H1 (cell line): ENCODE measurements at regions not wholly inside any gene's neighbourhood (a gene's known extent, or its start where the extent isn't known, plus 50 kb on each side); places are given as distances from the start of the nearest gene placed in this dataset.

Experiments used
- CTCF ChIA-PET: fragments of 300-600 bp; sonication (Branson Sonifier 250); formaldehyde crosslinking; loops from one replicate; lab custom pipeline; 2021; ENCODE audit not compliant: partially characterized antibody; lab: Charles Lee
- POLR2A ChIA-PET: fragments of 300-600 bp; sonication (Branson Sonifier 250); formaldehyde crosslinking; loops from one replicate; lab custom pipeline; 2021; ENCODE audit warnings: inconsistent platforms; ENCODE audit not compliant: partially characterized antibody; lab: Charles Lee
- DNase-seq, 2 experiments: peaks; one replicate each; pipeline versions ENCODE4 v3.0.0 to v3.0.0-alpha.2; 2010 to 2022; ENCODE audit warnings: low spot score in 2 of 2, low read depth in 1 of 2, mixed read lengths in 1 of 2
- FAIRE-seq: peaks from 2 replicates; lab custom pipeline; 2011; peaks lifted over from hg19 to GRCh38; lab: Jason Lieb, UNC
- H2AFZ ChIP-seq: 2 replicates; pipeline ENCODE4 v1.8.1; 2012; ENCODE audit warnings: low read length, inconsistent platforms
- H2AK5ac ChIP-seq: 2 replicates; pipeline ENCODE4 v1.6.1; 2013; ENCODE audit warnings: low read depth, low read length
- H2BK120ac ChIP-seq: replicated peaks from 2 replicates; pipeline ENCODE3; 2013; ENCODE audit warnings: low read depth, low read length, inconsistent platforms
- H2BK12ac ChIP-seq: 2 replicates; pipeline ENCODE4 v1.6.1; 2013; ENCODE audit warnings: low read depth, low read length
- H2BK15ac ChIP-seq: 2 replicates; pipeline ENCODE4 v1.6.1; 2013; ENCODE audit warnings: low read length
- H2BK20ac ChIP-seq: 2 replicates; pipeline ENCODE4 v1.6.1; 2013; ENCODE audit warnings: low read length
- H2BK5ac ChIP-seq: 2 replicates; pipeline ENCODE4 v1.6.1; 2013; ENCODE audit warnings: low read depth, low read length
- H3K14ac ChIP-seq: 2 replicates; pipeline ENCODE4 v1.6.1; 2013; ENCODE audit warnings: inconsistent platforms; ENCODE audit not compliant: insufficient read length
- H3K18ac ChIP-seq: 2 replicates; pipeline ENCODE4 v1.6.1; 2013; ENCODE audit warnings: low read length; ENCODE audit errors: extremely low read depth
- H3K23ac ChIP-seq: 2 replicates; pipeline ENCODE4 v1.6.1; 2013; ENCODE audit warnings: inconsistent platforms; ENCODE audit not compliant: insufficient read length
- H3K23me2 ChIP-seq: 2 replicates; pipeline ENCODE4 v1.6.1; 2013; ENCODE audit warnings: low read depth, low read length
- H3K27ac ChIP-seq: 2 replicates; pipeline ENCODE4 v1.6.1; 2011; ENCODE audit warnings: low read depth, low read length, inconsistent platforms
- H3K27me3 ChIP-seq, 4 experiments: replicated peaks in 1 of 4; 1 replicate in 1 of 4; 2 replicates in 3 of 4; pipeline versions ENCODE4 v1.6.1 to v1.8.1; 2011 to 2013; ENCODE audit warnings: low read length in 3 of 4, mild to moderate bottlenecking in 3 of 4, inconsistent platforms in 2 of 4, mixed read lengths in 2 of 4, moderate library complexity in 1 of 4; ENCODE audit not compliant: control insufficient read depth in 3 of 4, insufficient read depth in 3 of 4; ENCODE audit errors: extremely low read depth in 1 of 4
- H3K36me3 ChIP-seq, 4 experiments: 2 replicates each; pipeline versions ENCODE4 v1.6.1 to v1.8.1; 2011 to 2013; ENCODE audit warnings: mild to moderate bottlenecking in 4 of 4, low read length in 3 of 4, moderate library complexity in 2 of 4, control low read depth in 1 of 4, inconsistent platforms in 1 of 4; ENCODE audit not compliant: insufficient read depth in 4 of 4, control insufficient read depth in 2 of 4
- H3K4ac ChIP-seq: replicated peaks from 2 replicates; pipeline ENCODE3; 2013; ENCODE audit warnings: low read length, low read depth, mixed read lengths, inconsistent platforms; ENCODE audit not compliant: insufficient read length
- H3K4me1 ChIP-seq, 4 experiments: replicated peaks in 1 of 4; 1 replicate in 1 of 4; 2 replicates in 3 of 4; pipeline versions ENCODE4 v1.6.1 to v1.8.1; 2011 to 2013; ENCODE audit warnings: low read length in 3 of 4, inconsistent platforms in 2 of 4, mixed read lengths in 1 of 4; ENCODE audit not compliant: insufficient read depth in 4 of 4, control insufficient read depth in 3 of 4
- H3K4me2 ChIP-seq, 2 experiments: 2 replicates each; pipeline versions ENCODE4 v1.6.1 to v1.8.1; 2011 to 2013; ENCODE audit warnings: low read depth in 2 of 2, low read length in 2 of 2, control low read depth in 1 of 2, inconsistent platforms in 1 of 2, mild to moderate bottlenecking in 1 of 2; ENCODE audit not compliant: insufficient read depth in 1 of 2
- H3K4me3 ChIP-seq, 4 experiments: fragments of 200-600, 300-600 bp in 1 of 4; sonication (generic), shearing (Covaris generic), sonication (Bioruptor Twin) in 1 of 4; 2 replicates each; pipeline versions ENCODE4 v1.5.1 to v1.8.1; 2011 to 2016; ENCODE audit warnings: low read length in 4 of 4, low read depth in 3 of 4, control low read depth in 2 of 4, inconsistent platforms in 2 of 4, mild to moderate bottlenecking in 2 of 4, mixed read lengths in 1 of 4, moderate library complexity in 1 of 4; ENCODE audit not compliant: insufficient read depth in 2 of 4; ENCODE audit errors: extremely low read depth in 1 of 4
- H3K56ac ChIP-seq: replicated peaks from 2 replicates; pipeline ENCODE3; 2013; ENCODE audit warnings: low read depth, mild to moderate bottlenecking, mixed read lengths, low read length, inconsistent platforms; ENCODE audit not compliant: insufficient read length
- H3K79me1 ChIP-seq: 2 replicates; pipeline ENCODE4 v1.6.1; 2013; ENCODE audit warnings: low read depth, low read length, control low read depth
- H3K79me2 ChIP-seq, 2 experiments: 2 replicates each; pipeline versions ENCODE4 v1.6.1 to v1.8.1; 2012 to 2013; ENCODE audit warnings: low read length in 2 of 2, mild to moderate bottlenecking in 2 of 2, inconsistent platforms in 1 of 2; ENCODE audit not compliant: insufficient read depth in 2 of 2, control insufficient read depth in 1 of 2
- H3K9ac ChIP-seq, 4 experiments: replicated peaks in 1 of 4; 1 replicate in 1 of 4; 2 replicates in 3 of 4; pipeline versions ENCODE4 v1.6.1 to v1.8.1; 2011 to 2013; ENCODE audit warnings: low read depth in 3 of 4, low read length in 3 of 4, control low read depth in 2 of 4, mild to moderate bottlenecking in 2 of 4, moderate library complexity in 2 of 4, inconsistent platforms in 1 of 4; ENCODE audit errors: extremely low read depth in 1 of 4
- H3K9me3 ChIP-seq, 2 experiments: 2 replicates each; pipeline versions ENCODE4 v1.6.1 to v1.8.1; 2012 to 2013; ENCODE audit warnings: mild to moderate bottlenecking in 2 of 2, moderate library complexity in 2 of 2, control low read depth in 1 of 2, inconsistent platforms in 1 of 2, low read depth in 1 of 2, low read length in 1 of 2, mixed read lengths in 1 of 2; ENCODE audit not compliant: insufficient read depth in 2 of 2
- H4K20me1 ChIP-seq, 2 experiments: replicated peaks in 1 of 2; 2 replicates each; pipeline versions ENCODE3 to v1.8.1; 2011 to 2013; ENCODE audit warnings: inconsistent platforms in 2 of 2, low read length in 2 of 2, mild to moderate bottlenecking in 1 of 2; ENCODE audit not compliant: insufficient read depth in 2 of 2, control insufficient read depth in 1 of 2
- H4K5ac ChIP-seq: 2 replicates; pipeline ENCODE4 v1.6.1; 2013; ENCODE audit warnings: low read length, low read depth, mixed read lengths, inconsistent platforms; ENCODE audit not compliant: insufficient read length
- H4K8ac ChIP-seq: 2 replicates; pipeline ENCODE4 v1.8.0; 2013; ENCODE audit warnings: mild to moderate bottlenecking, moderate library complexity, low read length, inconsistent platforms; ENCODE audit not compliant: insufficient read depth; ENCODE audit errors: extremely low read depth
- H4K91ac ChIP-seq: replicated peaks from 2 replicates; pipeline ENCODE3; 2013; ENCODE audit warnings: low read length, mixed read lengths, inconsistent platforms; ENCODE audit not compliant: insufficient read length
- BACH1 ChIP-seq: IDR thresholded peaks from 2 replicates; pipeline ENCODE4 v1.6.1; 2012; ENCODE audit warnings: low read length, improper control_type of control experiment
- CBX5 ChIP-seq: fragments of 300-800, 300-1000 bp; sonication (generic); IDR thresholded peaks from 2 replicates; pipeline ENCODE4 v1.7.1; 2016; ENCODE audit warnings: antibody characterized with exemption, low read length, low read depth
- POLR2AphosphoS5 ChIP-seq: IDR thresholded peaks from 2 replicates; pipeline ENCODE4 v1.6.1; 2011; ENCODE audit warnings: low read depth, low read length
- RAD21 ChIP-seq, 2 experiments: IDR thresholded peaks in 1 of 2; conservative IDR thresholded peaks in 1 of 2; 2 replicates each; pipeline ENCODE4 v1.6.1; 2011; ENCODE audit warnings: low read depth in 2 of 2, low read length in 2 of 2, improper control_type of control experiment in 1 of 2, inconsistent platforms in 1 of 2, mild to moderate bottlenecking in 1 of 2, moderate library complexity in 1 of 2
- SP1 ChIP-seq: IDR thresholded peaks from 2 replicates; pipeline ENCODE4 v1.6.1; 2011; ENCODE audit warnings: low read depth, low read length
- SP2 ChIP-seq: IDR thresholded peaks from 2 replicates; pipeline ENCODE4 v1.6.1; 2012; ENCODE audit warnings: mild to moderate bottlenecking, low read length, inconsistent platforms
- SRF ChIP-seq: IDR thresholded peaks from 2 replicates; pipeline ENCODE4 v1.6.1; 2011; ENCODE audit warnings: mild to moderate bottlenecking, low read depth, low read length, moderate library complexity
- TCF12 ChIP-seq: IDR thresholded peaks from 2 replicates; pipeline ENCODE4 v1.6.1; 2011; ENCODE audit warnings: low read depth, mild to moderate bottlenecking, low read length
- TEAD4 ChIP-seq: IDR thresholded peaks from 2 replicates; pipeline ENCODE4 v1.6.1; 2012; ENCODE audit warnings: low read depth, low read length, inconsistent platforms, mixed read lengths
- WGBS, 2 experiments: shearing (Covaris generic) in 1 of 2; methylation state at CpG; one replicate each; pipeline versions ENCODE4 v1.1.6 to v1.1.7; 2013 to 2015; ENCODE audit warnings: low lambda C conversion rate in 2 of 2, mixed read lengths in 2 of 2, inconsistent platforms in 1 of 2, low coverage in 1 of 2, missing lambda C conversion rate in 1 of 2; ENCODE audit not compliant: insufficient replicate concordance in 2 of 2, insufficient coverage in 1 of 2, insufficient read length in 1 of 2; ENCODE audit errors: extremely low coverage in 1 of 2, missing lambda C conversion rate in 1 of 2; 5-methylcytosine and 5-hydroxymethylcytosine counted together
- TF ChIP-seq, protein P1 (sequence below): IDR thresholded peaks from 2 replicates; pipeline ENCODE4 v1.6.1; 2012; ENCODE audit warnings: low read length, inconsistent platforms

DNA sequence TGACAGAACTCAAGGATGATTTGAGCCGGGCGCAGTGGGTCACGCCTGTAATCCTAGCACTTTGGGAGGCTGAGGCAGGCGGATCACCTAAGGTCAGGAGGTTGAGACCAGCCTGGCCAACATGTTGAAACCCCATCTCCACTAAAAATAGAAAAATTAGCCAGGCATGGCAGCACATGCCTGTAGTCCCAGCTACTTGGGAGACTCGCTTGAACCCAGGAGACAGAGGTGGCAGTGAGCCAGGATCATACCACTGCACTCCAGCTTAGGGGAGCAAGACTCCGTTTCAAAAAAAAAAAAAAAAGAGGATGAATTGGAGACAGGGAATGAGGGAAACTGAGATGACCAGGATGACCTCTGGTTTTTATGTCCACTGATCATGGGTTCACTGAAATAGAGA lies 60.4 kb upstream of the CDIN1 start:
- no peak overlapping the region for H3K27ac ChIP-seq
- no peak overlapping the region for H3K4me2 ChIP-seq
- no peak overlapping the region for H2AFZ ChIP-seq
- H3K27me3 ChIP-seq: no peaks in the 10 kb centered on the region
- no peak overlapping the region for H3K4me3 ChIP-seq
- no peak overlapping the region for H3K23ac ChIP-seq
- 96% methylated on average over 6 of the region's 6 CpGs; no CpG with 5 or more reads in 1 of the 2 experiments for WGBS, 2 experiments
- no peak overlapping the region for H4K91ac ChIP-seq
- H3K36me3 ChIP-seq: no peaks in the 10 kb centered on the region
- peaks cover 0 to 3% (median 0%) of the 10 kb centered on the region in 4 experiments; a peak in 1 of 7 replicates for H3K4me1 ChIP-seq
- no peak overlapping the region for H3K4ac ChIP-seq
- no peak overlapping the region for H4K8ac ChIP-seq
- ChIA-PET POLR2A (no interaction called here), CTCF (no interaction called here)
- no peak overlapping the region for H2BK12ac ChIP-seq
- H3K9me3 ChIP-seq: no peaks in the 10 kb centered on the region
- no peaks in the 10 kb centered on the region for H4K20me1 ChIP-seq
- H2BK15ac ChIP-seq: no peak overlapping the region
- no peak overlapping the region for H4K5ac ChIP-seq
- no peak overlapping the region for H3K14ac ChIP-seq
- no peak for DNase-seq
- H3K79me2 ChIP-seq: no peaks in the 10 kb centered on the region
- no peak for FAIRE-seq
- no peaks in the 10 kb centered on the region for H3K79me1 ChIP-seq
- H2BK120ac ChIP-seq: no peak overlapping the region
- no peaks in the 10 kb centered on the region for H3K23me2 ChIP-seq
- no peak overlapping the region for H2BK20ac ChIP-seq
- H3K18ac ChIP-seq: no peak overlapping the region; the same call in 1 of the 2 replicates
- H2AK5ac ChIP-seq: no peak overlapping the region
- no peak overlapping the region for H2BK5ac ChIP-seq
- no peak overlapping the region for H3K9ac ChIP-seq
- no peak overlapping the region for H3K56ac ChIP-seq
- TF ChIP-seq, protein P1, sequence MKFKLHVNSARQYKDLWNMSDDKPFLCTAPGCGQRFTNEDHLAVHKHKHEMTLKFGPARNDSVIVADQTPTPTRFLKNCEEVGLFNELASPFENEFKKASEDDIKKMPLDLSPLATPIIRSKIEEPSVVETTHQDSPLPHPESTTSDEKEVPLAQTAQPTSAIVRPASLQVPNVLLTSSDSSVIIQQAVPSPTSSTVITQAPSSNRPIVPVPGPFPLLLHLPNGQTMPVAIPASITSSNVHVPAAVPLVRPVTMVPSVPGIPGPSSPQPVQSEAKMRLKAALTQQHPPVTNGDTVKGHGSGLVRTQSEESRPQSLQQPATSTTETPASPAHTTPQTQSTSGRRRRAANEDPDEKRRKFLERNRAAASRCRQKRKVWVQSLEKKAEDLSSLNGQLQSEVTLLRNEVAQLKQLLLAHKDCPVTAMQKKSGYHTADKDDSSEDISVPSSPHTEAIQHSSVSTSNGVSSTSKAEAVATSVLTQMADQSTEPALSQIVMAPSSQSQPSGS: no peak
- TF ChIP-seq SP2 (no peak), SP1 (no peak), CBX5 (no peak), RAD21 (IDR thresholded peaks at IDR 0.05 in 1 of 2, conservative IDR thresholded peaks at IDR 0.05 in 1 of 2; ENCODE audit: low read depth in 2 of 2, low read length in 2 of 2) (no peak), TEAD4 (no peak), TCF12 (no peak), BACH1 (no peak), SRF (no peak), POLR2AphosphoS5 (no peak)
